HG03571 (cell line): ENCODE measurements at regions not wholly inside any gene's neighbourhood (a gene's known extent, or its start where the extent isn't known, plus 50 kb on each side); places are given as distances from the start of the nearest gene placed in this dataset.

Experiments used
- ATAC-seq: cut with Tn5 transposase; IDR thresholded peaks from one replicate; pipeline ENCODE4 v1.9.1; 2021; ENCODE audit not compliant: unreplicated experiment

- ATAC-seq, result no peak
Measured at GRCh38 chr5:5017827-5018577, 122.1 kb upstream of the ADAMTS16 start.

DNA sequence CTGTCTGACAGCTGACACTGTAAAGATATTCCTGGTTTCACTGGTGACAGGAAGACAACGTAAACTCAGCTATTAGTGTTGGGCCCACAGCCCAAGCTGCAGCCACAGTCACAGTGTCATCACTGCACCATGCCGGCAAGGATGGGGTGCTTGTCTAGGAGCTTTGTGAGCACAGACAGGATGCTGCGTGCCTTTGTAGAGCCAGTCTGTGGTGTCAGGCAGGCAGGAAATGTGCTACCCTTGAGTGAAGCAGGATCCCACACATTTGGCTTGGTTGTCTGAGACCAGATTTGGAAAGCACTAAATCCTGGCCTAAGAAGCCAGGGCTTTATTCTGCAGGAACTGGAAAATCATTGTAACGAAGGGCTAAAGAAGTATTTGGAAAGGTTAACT is 121.6 kb upstream of the ADAMTS16 start:
- no peak for ATAC-seq

GRCh38 chr5:5021436-5021835 is 118.7 kb upstream of the ADAMTS16 start:
- no peak for ATAC-seq

- ATAC-seq, result no peak
Measured at GRCh38 chr5:5025098-5025773, 114.9 kb upstream of the ADAMTS16 start.

DNA sequence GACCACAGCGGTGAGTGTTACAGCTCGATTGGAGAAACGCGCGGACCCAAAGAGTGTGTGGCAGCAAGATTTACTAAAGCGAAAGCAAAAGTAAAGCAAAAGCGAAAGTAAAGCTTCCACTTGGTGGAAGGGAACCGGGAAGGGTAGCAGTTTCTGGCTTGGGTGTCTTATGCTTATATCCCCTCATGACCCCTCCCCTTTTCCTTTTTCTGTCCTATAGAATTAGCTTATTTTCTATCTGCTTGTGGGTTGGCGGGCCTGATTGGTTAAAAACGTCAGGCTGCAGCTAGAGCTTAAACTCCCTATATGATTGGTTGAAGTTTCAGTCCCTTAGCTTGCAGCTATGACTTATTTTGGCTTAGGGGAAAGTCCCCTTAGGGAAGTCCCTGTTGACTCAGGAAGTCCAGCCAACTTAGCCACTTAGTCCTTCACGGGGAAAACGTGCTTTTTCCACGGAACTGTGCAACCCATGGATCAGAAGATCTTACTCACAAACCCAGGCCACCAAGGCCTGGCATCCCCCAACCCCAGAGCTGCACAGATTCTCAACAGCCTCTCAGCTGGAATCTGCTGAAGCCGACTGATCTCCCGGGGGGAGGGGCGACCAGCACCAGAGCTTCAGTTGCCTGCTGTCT is 114.2 kb upstream of the ADAMTS16 start:
- no peak for ATAC-seq

- ATAC-seq, result no peak
Measured at GRCh38 chr5:5026409-5026785, 113.7 kb upstream of the ADAMTS16 start.

DNA sequence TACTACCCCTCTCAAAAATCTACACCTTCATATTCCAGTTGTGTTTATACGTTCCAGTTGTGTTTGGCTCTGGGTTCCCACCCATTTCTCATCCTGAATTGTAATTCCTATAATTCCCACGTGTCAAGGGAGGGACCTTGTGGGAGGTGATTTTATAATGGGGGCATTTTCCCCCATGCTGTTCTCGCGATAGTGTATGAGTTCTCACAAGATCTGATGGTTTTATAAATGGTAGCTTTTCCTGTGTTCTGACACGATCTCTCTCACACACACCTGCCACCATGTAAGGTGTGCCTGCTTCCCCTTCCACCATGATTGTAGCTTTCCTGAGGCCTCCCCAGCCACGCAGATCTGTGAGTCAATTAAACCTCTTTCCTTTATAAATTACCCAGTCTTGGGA is 108.5 kb upstream of the ADAMTS16 start:
- ATAC-seq, result no peak

DNA sequence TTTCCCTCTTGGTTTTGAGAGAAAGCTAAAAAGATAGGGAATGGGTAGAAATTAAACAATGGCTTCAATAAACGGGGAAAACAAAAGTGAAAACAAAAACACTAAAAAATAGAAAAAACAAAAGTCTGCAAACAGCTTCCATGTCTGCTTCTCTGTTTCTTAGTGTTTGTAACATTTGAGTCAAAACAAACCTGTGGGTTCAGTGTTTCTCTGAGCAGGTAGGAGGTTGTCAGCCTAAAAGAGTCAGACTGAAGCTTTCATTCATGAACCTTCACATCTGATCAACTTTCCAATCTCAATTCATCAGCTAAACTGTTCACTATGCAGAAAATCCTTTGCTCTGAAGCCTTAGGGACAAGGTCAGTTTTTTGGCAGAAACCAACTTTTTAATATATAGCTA is 102.5 kb upstream of the ADAMTS16 start:
- no peak for ATAC-seq

DNA sequence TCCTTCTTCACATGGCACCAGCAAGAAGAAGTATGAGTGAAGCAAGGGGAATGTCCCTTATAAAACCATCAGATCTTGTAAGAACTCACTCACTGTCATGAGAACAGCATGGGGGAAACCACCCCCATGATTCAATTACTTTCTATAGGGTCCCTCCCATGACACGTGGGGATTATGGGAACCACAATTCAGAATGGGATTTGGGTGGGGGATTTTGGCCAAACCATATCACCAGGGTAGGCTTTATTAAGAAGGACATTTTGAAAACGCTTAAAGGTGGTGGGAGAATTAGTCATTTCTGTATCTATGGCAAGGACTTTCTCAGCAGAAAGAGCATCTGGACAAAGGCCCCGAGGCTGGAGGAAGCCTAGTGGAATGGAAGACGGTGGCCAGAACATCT is 100.2 kb upstream of the ADAMTS16 start:
- ATAC-seq, result no peak

GRCh38 chr5:5040712-5041111 is 99.4 kb upstream of the ADAMTS16 start:
- ATAC-seq, result no peak

GRCh38 chr5:5042806-5043205 is 97.3 kb upstream of the ADAMTS16 start:
- no peak for ATAC-seq

GRCh38 chr5:5043346-5043745 is 96.8 kb upstream of the ADAMTS16 start:
- no peak for ATAC-seq

GRCh38 chr5:5044247-5044840 is 95.8 kb upstream of the ADAMTS16 start:
- ATAC-seq, result no peak

- peak; percentile 60 for ATAC-seq
Measured at GRCh38 chr5:5046680-5047502, 93.2 kb upstream of the ADAMTS16 start.

GRCh38 chr5:5050801-5051200 is 89.3 kb upstream of the ADAMTS16 start:
- ATAC-seq, result no peak

- ATAC-seq, result no peak
Measured at GRCh38 chr5:5055712-5056111, 84.4 kb upstream of the ADAMTS16 start.

- ATAC-seq, result no peak
Measured at GRCh38 chr5:5061836-5062235, 78.3 kb upstream of the ADAMTS16 start.

GRCh38 chr5:5062525-5063302 is 77.4 kb upstream of the ADAMTS16 start:
- ATAC-seq, result no peak

DNA sequence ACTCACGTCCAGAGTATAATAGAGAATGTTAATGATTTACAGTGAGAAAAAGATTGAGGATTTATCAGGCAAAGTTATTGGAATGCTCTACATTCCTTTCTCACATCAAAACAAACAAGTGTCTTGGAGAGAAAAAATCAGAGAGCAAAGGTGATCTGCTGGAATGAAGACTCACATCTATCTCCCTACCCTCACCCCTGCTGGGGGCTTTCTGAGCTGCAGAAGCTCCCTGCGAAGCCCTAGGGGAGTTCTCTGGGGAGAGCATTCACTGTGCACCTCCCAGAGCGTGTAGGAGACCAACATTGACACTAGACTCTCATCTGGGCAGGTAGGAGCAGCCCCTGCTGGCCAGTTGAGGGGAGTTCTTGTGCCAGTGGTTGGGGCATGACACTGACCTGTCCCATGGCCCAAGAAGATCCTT is 76.6 kb upstream of the ADAMTS16 start:
- ATAC-seq, result no peak

- no peak for ATAC-seq
Measured at GRCh38 chr5:5065472-5065871, 74.7 kb upstream of the ADAMTS16 start.
